Fibroblast of mammary gland (primary cell): ENCODE measurements at regions not wholly inside any gene's neighbourhood (a gene's known extent, or its start where the extent isn't known, plus 50 kb on each side); places are given as distances from the start of the nearest gene placed in this dataset.
A peak's percentile ranks its signal among the peaks of the same experiment; 100 is the strongest.

Experiments used
- DNase-seq: peaks from one replicate; pipeline ENCODE4 v3.0.0-alpha.2; 2010; ENCODE audit warnings: low read depth
- H3K4me3 ChIP-seq: 2 replicates; pipeline ENCODE4 v1.5.1; 2011; ENCODE audit warnings: low read depth, mild to moderate bottlenecking, low read length, moderate library complexity; ENCODE audit not compliant: control insufficient read depth
- TF ChIP-seq, protein P1 (sequence below): conservative IDR thresholded peaks from 2 replicates; pipeline ENCODE4 v1.5.1; 2011; ENCODE audit warnings: low read depth, low read length, inconsistent platforms; ENCODE audit not compliant: control insufficient read depth, insufficient read depth

DNA sequence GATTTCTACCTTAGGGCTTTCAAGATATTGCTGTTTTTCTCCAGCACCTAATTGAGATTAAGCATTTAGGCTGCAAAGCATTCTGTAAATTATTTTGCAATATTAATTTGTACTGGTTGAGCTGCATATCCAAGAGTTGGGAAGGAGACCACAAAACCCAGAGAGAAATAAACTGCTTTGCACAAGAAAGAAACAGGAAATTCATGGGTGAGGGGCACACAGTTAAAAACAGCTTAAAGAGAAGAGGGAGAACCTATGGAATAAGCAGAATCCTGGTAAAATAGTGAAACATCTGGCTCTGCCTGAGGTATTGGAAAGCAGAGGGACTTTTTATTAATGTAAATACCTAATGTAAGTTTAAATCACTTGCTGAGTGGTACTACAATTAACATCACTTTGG is 243.0 kb downstream of the TMEM167A start:
- TF ChIP-seq, protein P1, sequence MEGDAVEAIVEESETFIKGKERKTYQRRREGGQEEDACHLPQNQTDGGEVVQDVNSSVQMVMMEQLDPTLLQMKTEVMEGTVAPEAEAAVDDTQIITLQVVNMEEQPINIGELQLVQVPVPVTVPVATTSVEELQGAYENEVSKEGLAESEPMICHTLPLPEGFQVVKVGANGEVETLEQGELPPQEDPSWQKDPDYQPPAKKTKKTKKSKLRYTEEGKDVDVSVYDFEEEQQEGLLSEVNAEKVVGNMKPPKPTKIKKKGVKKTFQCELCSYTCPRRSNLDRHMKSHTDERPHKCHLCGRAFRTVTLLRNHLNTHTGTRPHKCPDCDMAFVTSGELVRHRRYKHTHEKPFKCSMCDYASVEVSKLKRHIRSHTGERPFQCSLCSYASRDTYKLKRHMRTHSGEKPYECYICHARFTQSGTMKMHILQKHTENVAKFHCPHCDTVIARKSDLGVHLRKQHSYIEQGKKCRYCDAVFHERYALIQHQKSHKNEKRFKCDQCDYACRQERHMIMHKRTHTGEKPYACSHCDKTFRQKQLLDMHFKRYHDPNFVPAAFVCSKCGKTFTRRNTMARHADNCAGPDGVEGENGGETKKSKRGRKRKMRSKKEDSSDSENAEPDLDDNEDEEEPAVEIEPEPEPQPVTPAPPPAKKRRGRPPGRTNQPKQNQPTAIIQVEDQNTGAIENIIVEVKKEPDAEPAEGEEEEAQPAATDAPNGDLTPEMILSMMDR: no peak
- no peak for DNase-seq
- no peak overlapping the region for H3K4me3 ChIP-seq

DNA sequence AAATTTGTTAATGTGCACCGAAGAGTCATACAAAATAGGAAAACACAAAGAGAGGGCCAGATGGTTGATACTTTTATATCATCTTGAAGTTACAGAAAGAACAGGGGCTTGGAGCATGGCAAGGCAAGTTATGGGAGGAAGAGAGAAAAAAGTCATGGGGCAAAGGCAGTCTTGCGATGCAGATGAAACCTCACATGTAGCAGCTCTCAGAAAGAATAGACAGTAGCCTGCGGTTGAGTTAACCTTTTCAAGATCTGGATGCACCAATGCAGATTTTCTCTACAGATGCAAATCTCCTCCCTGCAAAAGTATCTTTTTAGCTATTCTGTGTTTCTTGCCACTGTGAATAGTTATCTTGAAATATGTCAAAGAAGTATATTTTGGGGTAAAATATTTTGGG is 243.9 kb downstream of the TMEM167A start:
- no peak for DNase-seq
- TF ChIP-seq, protein P1: no peak
- no peak overlapping the region for H3K4me3 ChIP-seq

DNA sequence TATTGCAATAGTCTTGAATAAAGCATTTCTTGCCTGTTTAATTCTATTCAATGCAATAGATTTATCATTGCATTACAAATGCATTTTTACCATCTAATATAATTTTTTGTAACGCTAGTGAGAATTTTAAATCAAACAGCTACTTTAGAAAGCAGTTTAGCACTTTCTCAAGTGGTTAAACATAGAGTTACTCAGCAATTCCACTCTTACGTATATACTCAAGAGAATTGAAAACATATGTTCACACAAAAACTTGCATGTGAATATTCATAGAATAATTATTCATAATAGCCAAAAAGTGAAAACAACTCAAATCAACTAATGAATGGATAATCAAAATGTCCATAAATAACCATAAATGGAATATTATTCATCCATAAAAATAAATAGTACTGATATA is 244.7 kb downstream of the TMEM167A start:
- TF ChIP-seq, protein P1: no peak
- DNase-seq: no peak

DNA sequence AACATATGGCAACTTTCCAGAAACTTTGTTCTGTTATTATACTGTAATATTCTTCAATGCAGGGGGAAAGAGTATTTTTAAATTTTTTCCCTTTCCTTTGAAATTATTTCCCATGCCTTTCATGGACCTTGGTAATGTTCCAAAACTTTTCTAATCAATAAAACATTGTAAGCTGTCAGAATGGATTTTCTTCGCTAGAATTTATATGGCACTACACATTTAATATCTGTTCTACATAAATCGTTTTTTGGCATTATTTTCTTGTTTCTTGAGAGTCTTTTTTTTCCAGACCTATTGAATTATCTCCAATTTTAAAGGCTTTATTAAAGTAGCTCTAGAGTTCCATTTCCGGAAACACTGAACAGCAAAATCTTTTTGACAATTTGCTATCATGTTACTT is 249.0 kb downstream of the TMEM167A start:
- DNase-seq: no peak
- H3K4me3 ChIP-seq: no peak overlapping the region
- TF ChIP-seq, protein P1: no peak

More for the DNA sequence above, 244.7 kb downstream of the TMEM167A start:
- H3K4me3 ChIP-seq: no peak overlapping the region

DNA sequence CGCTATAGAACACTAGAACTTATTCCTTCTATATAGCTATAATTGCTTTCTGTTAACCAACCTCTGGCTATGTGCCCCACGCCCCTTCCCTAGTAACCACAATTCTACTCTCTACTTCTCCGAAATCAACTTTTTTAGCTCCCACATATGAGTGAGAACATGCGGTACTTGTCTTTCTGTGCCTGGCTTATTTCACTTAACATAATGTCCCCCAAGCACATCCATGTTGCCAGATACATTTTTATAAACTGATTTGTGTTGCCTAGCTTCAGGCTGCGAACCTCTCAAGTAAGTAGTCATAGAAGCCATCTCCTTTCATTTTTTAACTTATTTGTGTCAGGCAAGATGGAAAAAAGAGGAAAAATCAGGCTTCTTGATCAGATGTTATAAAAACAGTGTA is 249.5 kb downstream of the TMEM167A start:
- H3K4me3 ChIP-seq: no peak overlapping the region
- TF ChIP-seq, protein P1: no peak
- no peak for DNase-seq

DNA sequence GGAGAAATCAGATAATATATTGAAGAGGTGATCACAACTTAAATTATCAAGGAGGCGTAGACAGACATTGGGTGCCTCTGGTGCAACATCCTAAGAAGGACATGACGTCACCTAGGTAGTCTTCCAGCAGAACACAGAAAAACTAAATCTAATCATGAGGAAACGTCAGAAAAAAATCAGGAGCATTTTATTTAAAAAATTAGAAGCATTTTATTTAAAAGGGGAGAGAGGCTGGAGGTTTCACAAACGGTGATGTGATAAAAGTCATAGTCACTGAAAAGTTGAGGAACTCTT is 254.6 kb downstream of the TMEM167A start:
- DNase-seq: no peak
- no peak overlapping the region for H3K4me3 ChIP-seq

DNA sequence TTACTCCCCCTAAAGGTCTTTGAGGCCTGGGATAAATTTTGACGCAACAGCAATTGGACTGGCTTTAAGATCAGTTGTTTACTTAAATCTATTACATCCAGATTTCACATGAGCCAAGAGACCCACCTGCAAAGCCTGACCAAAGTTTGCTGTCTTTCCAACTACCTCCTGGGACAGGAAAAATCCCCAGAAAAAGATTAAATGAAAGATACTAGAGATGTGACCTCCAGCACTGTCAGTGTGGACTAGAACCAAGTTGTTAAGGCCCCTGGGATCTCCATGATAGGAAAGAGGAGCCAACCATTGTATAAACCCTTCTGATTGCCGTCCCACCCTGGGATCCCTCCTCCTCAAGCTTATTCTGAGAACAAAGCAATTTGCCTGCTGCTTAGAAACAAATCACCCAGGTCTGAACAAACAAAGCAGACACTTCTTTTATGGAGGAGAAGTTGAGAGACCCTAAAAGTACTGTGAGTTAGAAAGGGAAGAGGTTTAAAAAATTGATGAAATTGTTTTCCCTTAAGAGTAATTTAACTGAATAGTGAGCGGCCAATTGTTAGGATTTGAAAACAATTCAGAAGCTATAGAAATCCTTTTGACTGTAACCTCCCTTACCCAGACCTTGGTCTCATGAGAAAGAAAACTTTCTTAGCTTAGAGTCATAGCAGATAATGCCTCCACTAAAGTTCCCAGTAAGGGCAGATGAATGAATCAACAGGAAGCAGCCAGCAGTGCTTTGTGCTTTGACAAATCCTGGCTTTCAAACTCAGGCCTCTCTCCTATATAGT is 255.2 kb downstream of the TMEM167A start:
- TF ChIP-seq, protein P1: no peak
- peak; percentile 11 for DNase-seq
- H3K4me3 ChIP-seq: no peak overlapping the region

More for the DNA sequence above, 254.6 kb downstream of the TMEM167A start:
- TF ChIP-seq, protein P1: no peak
